Psoas muscle (tissue), 7 donors: ENCODE measurements at regions not wholly inside any gene's neighbourhood (a gene's known extent, or its start where the extent isn't known, plus 50 kb on each side); places are given as distances from the start of the nearest gene placed in this dataset.
"Not testable (repeated sequence)": the region's sequence is repeated elsewhere in the genome, so short reads cannot be mapped to it uniquely, and the experiment has no call there.

Experiments used
- ATAC-seq, 4 donors: fragments of 200-7000 bp; cut with Tn5 transposase; one replicate each; pipeline ENCODE4 v1.9.1; 2020; ENCODE audit warnings: moderate library complexity in 3 of 4, mild to moderate bottlenecking in 2 of 4
- DNase-seq, 2 donors: peaks; one replicate each; pipeline ENCODE4 v3.0.0-alpha.2; 2020
- H3K27ac ChIP-seq: fragments of 200-600 bp; one replicate; pipeline ENCODE4 v1.8.0; 2022
- H3K27me3 ChIP-seq, 3 donors: fragments of 200-600 bp in 1 of 3; one replicate each; pipeline versions ENCODE4 v1.6.1 to v1.8.0; 2013 to 2022; ENCODE audit warnings: low read length in 2 of 3, mild to moderate bottlenecking in 2 of 3, moderate library complexity in 1 of 3; ENCODE audit not compliant: insufficient read depth in 3 of 3
- H3K36me3 ChIP-seq, 2 donors: fragments of 200-600 bp in 1 of 2; one replicate each; pipeline versions ENCODE4 v1.6.1 to v1.8.0; 2013 to 2022; ENCODE audit warnings: low read depth in 1 of 2, mild to moderate bottlenecking in 1 of 2, moderate library complexity in 1 of 2; ENCODE audit not compliant: insufficient read depth in 1 of 2
- H3K4me1 ChIP-seq: fragments of 200-600 bp; one replicate; pipeline ENCODE4 v1.8.0; 2022
- H3K4me3 ChIP-seq: fragments of 200-600 bp; one replicate; pipeline ENCODE4 v1.8.0; 2022; ENCODE audit warnings: mild to moderate bottlenecking
- H3K9me3 ChIP-seq: fragments of 200-600 bp; one replicate; pipeline ENCODE4 v1.8.0; 2022
- WGBS, 3 donors: extraction: QIAGEN DNeasy Blood & Tissue Kit; methylation state at CpG; one replicate each; pipeline versions ENCODE4 v1.1.6 to v1.1.7; 2013; 5-methylcytosine and 5-hydroxymethylcytosine counted together
- intact Hi-C, 2 donors: fragments of 100-400 bp; cut with DNase I; formaldehyde crosslinking; loops; one replicate each; pipeline versions ENCODE4 v1.11.0 to v1.14.2; 2022
- TF ChIP-seq, protein P1 (sequence below): fragments of 200-600 bp; IDR thresholded peaks from one replicate; pipeline ENCODE4 v1.8.0; 2022; ENCODE audit warnings: antibody characterized with exemption
- donor health status: healthy with polysubstance abuse.
- donor health status: DM: no; HTN: no; CAD: no; lungs with moderate emphysema.
- donor health status: Bipolar disorder and iron deficiency.
- donor health status: healthy.
- donor health status: DM: yes; HTN: yes; CAD: no.
- donor health status: DM: no; HTN: no; CAD: no.
- donor health status: DM: yes; HTN: yes; CAD: no.

DNA sequence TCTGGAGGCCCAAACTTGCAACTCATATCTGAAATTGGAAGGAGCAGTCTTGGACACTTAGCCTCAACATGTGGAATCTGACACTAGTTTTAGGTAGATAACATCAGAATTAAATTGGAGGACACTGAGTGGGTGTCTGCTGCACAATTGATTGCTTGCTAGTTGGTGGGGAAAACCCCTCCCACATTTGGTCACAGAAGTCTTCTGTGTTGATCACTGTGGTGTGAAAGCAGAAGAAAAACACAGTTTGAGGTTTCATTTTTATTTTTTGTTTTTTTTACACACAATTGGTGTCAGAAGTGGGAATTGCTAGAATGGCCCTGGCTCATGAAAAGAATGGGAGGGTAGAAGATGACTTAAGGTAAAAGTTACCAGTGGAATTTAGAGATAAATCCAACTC, 78.0 kb upstream of the CD163 start:
- intact Hi-C loops = no loop called here
- DNase-seq = no peak
- no peak overlapping the region for H3K27ac ChIP-seq
- TF ChIP-seq, protein P1, sequence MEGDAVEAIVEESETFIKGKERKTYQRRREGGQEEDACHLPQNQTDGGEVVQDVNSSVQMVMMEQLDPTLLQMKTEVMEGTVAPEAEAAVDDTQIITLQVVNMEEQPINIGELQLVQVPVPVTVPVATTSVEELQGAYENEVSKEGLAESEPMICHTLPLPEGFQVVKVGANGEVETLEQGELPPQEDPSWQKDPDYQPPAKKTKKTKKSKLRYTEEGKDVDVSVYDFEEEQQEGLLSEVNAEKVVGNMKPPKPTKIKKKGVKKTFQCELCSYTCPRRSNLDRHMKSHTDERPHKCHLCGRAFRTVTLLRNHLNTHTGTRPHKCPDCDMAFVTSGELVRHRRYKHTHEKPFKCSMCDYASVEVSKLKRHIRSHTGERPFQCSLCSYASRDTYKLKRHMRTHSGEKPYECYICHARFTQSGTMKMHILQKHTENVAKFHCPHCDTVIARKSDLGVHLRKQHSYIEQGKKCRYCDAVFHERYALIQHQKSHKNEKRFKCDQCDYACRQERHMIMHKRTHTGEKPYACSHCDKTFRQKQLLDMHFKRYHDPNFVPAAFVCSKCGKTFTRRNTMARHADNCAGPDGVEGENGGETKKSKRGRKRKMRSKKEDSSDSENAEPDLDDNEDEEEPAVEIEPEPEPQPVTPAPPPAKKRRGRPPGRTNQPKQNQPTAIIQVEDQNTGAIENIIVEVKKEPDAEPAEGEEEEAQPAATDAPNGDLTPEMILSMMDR = no peak
- H3K9me3 ChIP-seq = no peaks in the 10 kb centered on the region
- no peak overlapping the region for H3K4me3 ChIP-seq
- H3K4me1 ChIP-seq = no peaks in the 10 kb centered on the region
- no peaks in the 10 kb centered on the region for H3K36me3 ChIP-seq
- no peak for ATAC-seq
- no peaks in the 10 kb centered on the region for H3K27me3 ChIP-seq

DNA sequence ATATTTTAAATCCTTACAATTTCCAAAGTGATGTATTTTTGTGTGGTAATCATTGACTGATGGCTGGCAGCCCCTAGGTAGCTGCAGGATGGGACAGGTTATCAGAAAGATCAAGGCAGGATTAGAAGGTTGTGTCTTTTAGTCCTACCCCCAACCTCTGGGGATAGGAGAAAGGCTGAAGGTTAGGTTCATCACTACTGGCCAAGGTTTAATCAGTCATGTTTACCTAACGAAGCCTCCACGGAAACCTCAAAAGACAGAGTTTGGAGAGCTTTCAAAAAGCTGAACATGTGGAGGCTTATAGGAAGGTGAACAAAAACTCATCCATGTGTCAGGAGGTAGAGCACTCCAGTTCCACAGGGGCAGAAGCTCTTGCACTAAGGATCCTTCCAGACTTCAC, 77.5 kb upstream of the CD163 start:
- H3K27ac ChIP-seq = no peak overlapping the region
- intact Hi-C loops = no loop called here
- H3K27me3 ChIP-seq = no peaks in the 10 kb centered on the region
- no peaks in the 10 kb centered on the region for H3K9me3 ChIP-seq
- TF ChIP-seq, protein P1 = no peak
- no peaks in the 10 kb centered on the region for H3K36me3 ChIP-seq
- no peak overlapping the region for H3K4me3 ChIP-seq
- DNase-seq (no peak), ATAC-seq (no peak)
- WGBS, 3 donors = 35 to 43% (median 40%) methylated on average over 2 of the region's 2 CpGs
- H3K4me1 ChIP-seq = no peaks in the 10 kb centered on the region

DNA sequence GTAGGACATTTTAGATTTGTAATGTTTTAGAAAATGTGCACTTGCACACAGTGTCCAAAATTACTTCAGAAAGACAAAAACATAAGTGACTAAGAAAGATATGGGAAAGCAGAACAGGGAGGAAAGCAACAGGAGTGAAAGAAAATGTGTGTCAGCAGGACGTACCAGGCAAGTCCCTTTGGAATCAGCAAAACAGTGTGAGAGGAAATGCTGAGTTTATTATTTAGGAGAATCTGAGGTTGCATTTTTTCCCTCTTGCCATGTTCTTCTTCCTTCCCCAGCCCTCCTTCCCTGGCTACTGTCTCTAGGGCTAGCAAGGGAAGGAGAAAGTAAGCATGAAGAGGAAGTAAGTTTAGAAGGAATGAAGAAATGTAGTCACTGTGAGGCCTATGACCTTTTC, 67.7 kb upstream of the CD163 start:
- TF ChIP-seq, protein P1 = no peak
- intact Hi-C loops = no loop called here
- Histone ChIP-seq H3K4me3 (no peak overlapping the region), H3K27me3 (no peaks in the 10 kb centered on the region), H3K27ac (no peak overlapping the region), H3K9me3 (no peaks in the 10 kb centered on the region), H3K4me1 (no peaks in the 10 kb centered on the region), H3K36me3 (no peaks in the 10 kb centered on the region)
- no peak for DNase-seq
- 34 to 56% (median 35%) methylated on average over 1 of the region's 1 CpG for WGBS, 3 donors
- ATAC-seq = peak in 2 of 4 donors; percentile 32 to 37

DNA sequence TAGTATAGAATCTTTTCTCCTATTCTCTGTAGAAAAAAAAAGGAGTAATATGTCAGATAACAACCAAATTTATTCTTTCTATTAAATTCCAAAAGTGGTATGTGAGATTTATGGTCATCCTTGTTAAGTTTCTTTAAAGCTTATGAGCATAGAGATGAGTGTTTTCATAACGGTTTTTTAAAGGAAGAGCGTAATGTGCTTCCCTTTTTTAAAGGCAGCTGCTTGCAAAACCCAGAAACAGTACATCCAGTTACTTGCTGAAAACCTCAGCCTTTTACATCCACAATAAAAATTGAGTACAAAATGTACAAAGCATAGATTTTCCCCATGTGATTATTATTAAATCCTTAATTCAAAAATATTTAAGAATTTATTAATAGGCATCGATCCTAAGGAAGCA, 53.6 kb upstream of the CD163 start:
- WGBS, 3 donors = 62 to 68% (median 64%) methylated on average over 3 of the region's 3 CpGs
- TF ChIP-seq, protein P1 = no peak
- no peak overlapping the region for H3K27ac ChIP-seq
- intact Hi-C loops = no loop called here
- ATAC-seq (no peak), DNase-seq (no peak)
- H3K9me3 ChIP-seq = no peaks in the 10 kb centered on the region
- no peaks in the 10 kb centered on the region for H3K4me1 ChIP-seq
- no peaks in the 10 kb centered on the region for H3K27me3 ChIP-seq
- H3K36me3 ChIP-seq = no peaks in the 10 kb centered on the region
- H3K4me3 ChIP-seq = no peak overlapping the region

DNA sequence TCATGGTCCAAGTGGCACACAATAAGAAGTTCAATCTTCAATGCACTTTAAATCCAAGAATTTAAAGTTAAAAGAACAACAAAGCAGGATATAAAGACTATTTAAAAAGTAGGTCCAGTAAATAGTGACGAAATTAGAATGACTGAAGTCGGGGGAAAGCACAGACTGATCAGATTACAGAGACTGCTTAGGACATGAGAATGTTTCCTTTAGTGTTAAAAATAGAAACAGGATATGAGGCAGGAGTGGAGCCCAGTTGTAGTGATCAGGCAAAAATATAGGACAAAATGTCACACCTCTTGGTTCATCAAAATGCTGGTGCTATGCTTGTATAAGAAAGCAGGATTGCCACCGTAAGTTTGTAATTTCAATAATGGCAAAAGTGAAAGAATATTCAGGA, 52.2 kb upstream of the CD163 start:
- no peaks in the 10 kb centered on the region for H3K27me3 ChIP-seq
- ATAC-seq = peak in 1 of 4 donors; percentile 41
- H3K36me3 ChIP-seq = no peaks in the 10 kb centered on the region
- H3K4me1 ChIP-seq = no peaks in the 10 kb centered on the region
- no peak overlapping the region for H3K4me3 ChIP-seq
- no peaks in the 10 kb centered on the region for H3K9me3 ChIP-seq
- intact Hi-C loops = no loop called here
- no peak for DNase-seq
- WGBS, 3 donors = 11 to 17% (median 17%) methylated on average over 3 of the region's 3 CpGs
- TF ChIP-seq, protein P1 = no peak
- no peak overlapping the region for H3K27ac ChIP-seq

DNA sequence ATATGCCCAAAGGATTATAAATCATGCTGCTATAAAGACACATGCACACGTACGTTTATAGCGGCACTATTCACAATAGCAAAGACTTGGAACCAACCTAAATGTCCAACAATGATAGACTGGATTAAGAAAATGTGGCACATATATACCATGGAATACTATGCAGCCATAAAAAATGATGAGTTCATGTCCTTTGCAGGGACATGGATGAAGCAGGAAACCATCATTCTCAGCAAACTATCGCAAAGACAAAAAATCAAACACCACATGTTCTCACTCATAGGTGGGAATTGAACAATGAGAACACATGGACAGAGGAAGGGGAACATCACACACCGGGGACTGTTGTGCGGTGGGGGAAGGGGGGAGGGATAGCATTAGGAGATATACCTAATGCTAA, 51.3 kb upstream of the CD163 start:
- H3K9me3 ChIP-seq, H3K4me3 ChIP-seq, H3K36me3 ChIP-seq, intact Hi-C loops, DNase-seq, ATAC-seq, H3K27me3 ChIP-seq, H3K4me1 ChIP-seq, H3K27ac ChIP-seq: not testable (repeated sequence)
- WGBS, 3 donors = 79 to 94% (median 87%) methylated on average over 6 of the region's 6 CpGs
